GM23338 (cell line): ENCODE measurements at regions not wholly inside any gene's neighbourhood (a gene's known extent, or its start where the extent isn't known, plus 50 kb on each side); places are given as distances from the start of the nearest gene placed in this dataset.

Experiments used
- ATAC-seq: fragments of 200-7000 bp; cut with Tn5 transposase; 3 replicates; pipeline ENCODE4 v1.9.1; 2020
- DNase-seq: peaks from one replicate; pipeline ENCODE4 v3.0.0-alpha.2; 2015; ENCODE audit warnings: low spot score
- H2AFZ ChIP-seq: fragments of 200-600 bp; sonication (generic); 2 replicates; pipeline ENCODE4 v1.8.0; 2016; ENCODE audit warnings: antibody characterized with exemption, mild to moderate bottlenecking, moderate library complexity
- H3F3A ChIP-seq: fragments of 200-600 bp; sonication (generic); replicated peaks from 2 replicates; pipeline ENCODE4 v1.8.0; 2017; ENCODE audit warnings: antibody characterized with exemption, mixed run types, low read depth
- H3K27ac ChIP-seq: fragments of 200-600 bp; sonication (generic); 2 replicates; pipeline ENCODE4 v1.6.1; 2016; ENCODE audit warnings: low read depth
- H3K27me3 ChIP-seq: fragments of 200-600 bp; sonication (generic); 2 replicates; pipeline ENCODE4 v1.8.0; 2016; ENCODE audit warnings: mild to moderate bottlenecking, mixed run types, moderate library complexity; ENCODE audit not compliant: insufficient read depth
- H3K36me3 ChIP-seq: fragments of 200-600 bp; sonication (generic); 2 replicates; pipeline ENCODE4 v1.8.0; 2016; ENCODE audit warnings: mild to moderate bottlenecking; ENCODE audit not compliant: insufficient read depth
- H3K4me1 ChIP-seq: fragments of 200-600 bp; sonication (generic); 2 replicates; pipeline ENCODE4 v1.8.0; 2016; ENCODE audit warnings: mild to moderate bottlenecking, moderate library complexity; ENCODE audit not compliant: insufficient read depth
- H3K4me2 ChIP-seq: fragments of 200-600 bp; sonication (generic); 2 replicates; pipeline ENCODE4 v1.7.1; 2017; ENCODE audit warnings: mixed run types
- H3K4me3 ChIP-seq: fragments of 200-600 bp; sonication (generic); 2 replicates; pipeline ENCODE4 v1.6.1; 2016; ENCODE audit warnings: mixed run types
- H3K79me2 ChIP-seq: fragments of 200-600 bp; sonication (generic); replicated peaks from 2 replicates; pipeline ENCODE4 v1.8.0; 2017; ENCODE audit warnings: mild to moderate bottlenecking; ENCODE audit not compliant: insufficient read depth
- H3K9me2 ChIP-seq: fragments of 200-600 bp; sonication (generic); 2 replicates; pipeline ENCODE4 v1.8.0; 2017; ENCODE audit not compliant: insufficient read depth
- H4K20me1 ChIP-seq: fragments of 200-600 bp; sonication (generic); replicated peaks from 2 replicates; pipeline ENCODE4 v1.8.0; 2017; ENCODE audit warnings: mild to moderate bottlenecking; ENCODE audit not compliant: insufficient read depth
- H3K27ac Mint-ChIP-seq: 2 replicates; pipeline ENCODE4 v1.8.0; 2020; ENCODE audit warnings: inconsistent platforms, mild to moderate bottlenecking, moderate library complexity, mixed read lengths
- H3K27me3 Mint-ChIP-seq: 3 replicates; pipeline ENCODE4 v1.8.0; 2022; ENCODE audit warnings: low read depth, mild to moderate bottlenecking, moderate library complexity, mixed read lengths, inconsistent platforms; ENCODE audit not compliant: insufficient read depth, poor library complexity
- H3K36me3 Mint-ChIP-seq: 3 replicates; pipeline ENCODE4 v1.8.0; 2021; ENCODE audit warnings: low read depth, mild to moderate bottlenecking, inconsistent platforms, moderate library complexity, mixed read lengths
- H3K4me1 Mint-ChIP-seq: 3 replicates; pipeline ENCODE4 v1.8.0; 2020; ENCODE audit warnings: mild to moderate bottlenecking, inconsistent platforms, mixed read lengths
- H3K4me3 Mint-ChIP-seq: 3 replicates; pipeline ENCODE4 v1.8.0; 2021; ENCODE audit warnings: moderate library complexity, mild to moderate bottlenecking, inconsistent platforms, mixed read lengths
- H3K9me3 Mint-ChIP-seq: 3 replicates; pipeline ENCODE4 v1.8.0; 2020; ENCODE audit warnings: moderate library complexity, mild to moderate bottlenecking, inconsistent platforms, mixed read lengths
- CREB1 ChIP-seq: fragments of 250-450 bp; sonication (Bioruptor Pico); IDR thresholded peaks from 2 replicates; pipeline ENCODE4 v1.5.0; 2020; ENCODE audit warnings: low read depth, mild to moderate bottlenecking, moderate library complexity
- ETS1 ChIP-seq: IDR thresholded peaks from 2 replicates; pipeline ENCODE4 v1.6.1; 2016; ENCODE audit warnings: antibody characterized with exemption
- EZH2phosphoT487 ChIP-seq: fragments of 200-600 bp; sonication (generic); IDR thresholded peaks from one replicate; pipeline ENCODE4 v1.8.1; 2018; ENCODE audit warnings: antibody characterized with exemption; ENCODE audit not compliant: unreplicated experiment
- JUNB ChIP-seq: IDR thresholded peaks from one replicate; pipeline ENCODE4 v1.6.1; 2016; ENCODE audit warnings: antibody characterized with exemption; ENCODE audit not compliant: unreplicated experiment
- ZNF114 ChIP-seq: fragments of 250-450 bp; sonication (Bioruptor Pico); IDR thresholded peaks from 2 replicates; pipeline ENCODE4 v1.5.0; 2020; ENCODE audit warnings: mild to moderate bottlenecking, moderate library complexity
- ZNF331 ChIP-seq: fragments of 250-450 bp; sonication (Bioruptor Pico); IDR thresholded peaks from 2 replicates; pipeline ENCODE4 v1.5.0; 2020; ENCODE audit warnings: low read depth, mild to moderate bottlenecking, moderate library complexity
- ZNF462 ChIP-seq: fragments of 250-450 bp; sonication (Bioruptor Pico); IDR thresholded peaks from 2 replicates; pipeline ENCODE4 v1.5.0; 2020; ENCODE audit warnings: mild to moderate bottlenecking, moderate library complexity
- TF ChIP-seq, protein P1 (sequence below), 2 experiments: fragments of 200-600 bp in 1 of 2; sonication (generic) in 1 of 2; conservative IDR thresholded peaks; 2 replicates each; pipeline versions ENCODE4 v1.5.1 to v1.6.1; 2016 to 2017; ENCODE audit warnings: antibody characterized with exemption in 2 of 2, low read depth in 2 of 2, mild to moderate bottlenecking in 2 of 2, moderate library complexity in 1 of 2

DNA sequence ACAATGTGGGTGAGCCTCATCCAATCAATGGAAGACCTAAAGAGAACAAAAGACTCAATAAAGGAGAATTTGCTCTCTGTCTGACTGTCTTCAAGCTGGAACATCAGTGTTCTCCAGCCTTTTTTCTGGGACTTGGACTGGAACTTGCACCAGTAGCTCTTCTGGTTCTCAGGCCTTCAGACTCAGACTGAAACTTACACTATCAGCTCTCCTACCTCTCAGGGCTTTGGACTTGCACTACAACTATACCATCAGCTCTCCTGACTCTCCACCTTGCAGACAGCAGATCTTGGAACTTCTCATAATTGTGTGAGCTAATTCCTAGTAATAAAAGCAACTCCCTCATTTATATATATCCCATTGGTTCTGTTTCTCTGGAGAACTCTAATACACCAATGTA is 185.9 kb downstream of the SMIM20 start (continued):
- no peak for TF ChIP-seq ZNF462 (CRISPR knock-in tag)
- TF ChIP-seq ZNF331 (CRISPR knock-in tag) = no peak
- TF ChIP-seq EZH2phosphoT487 = no peak
- TF ChIP-seq ZNF114 = no peak
- no peak for TF ChIP-seq JUNB
- TF ChIP-seq, protein P1, sequence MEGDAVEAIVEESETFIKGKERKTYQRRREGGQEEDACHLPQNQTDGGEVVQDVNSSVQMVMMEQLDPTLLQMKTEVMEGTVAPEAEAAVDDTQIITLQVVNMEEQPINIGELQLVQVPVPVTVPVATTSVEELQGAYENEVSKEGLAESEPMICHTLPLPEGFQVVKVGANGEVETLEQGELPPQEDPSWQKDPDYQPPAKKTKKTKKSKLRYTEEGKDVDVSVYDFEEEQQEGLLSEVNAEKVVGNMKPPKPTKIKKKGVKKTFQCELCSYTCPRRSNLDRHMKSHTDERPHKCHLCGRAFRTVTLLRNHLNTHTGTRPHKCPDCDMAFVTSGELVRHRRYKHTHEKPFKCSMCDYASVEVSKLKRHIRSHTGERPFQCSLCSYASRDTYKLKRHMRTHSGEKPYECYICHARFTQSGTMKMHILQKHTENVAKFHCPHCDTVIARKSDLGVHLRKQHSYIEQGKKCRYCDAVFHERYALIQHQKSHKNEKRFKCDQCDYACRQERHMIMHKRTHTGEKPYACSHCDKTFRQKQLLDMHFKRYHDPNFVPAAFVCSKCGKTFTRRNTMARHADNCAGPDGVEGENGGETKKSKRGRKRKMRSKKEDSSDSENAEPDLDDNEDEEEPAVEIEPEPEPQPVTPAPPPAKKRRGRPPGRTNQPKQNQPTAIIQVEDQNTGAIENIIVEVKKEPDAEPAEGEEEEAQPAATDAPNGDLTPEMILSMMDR (conservative IDR thresholded peaks at IDR 0.05; ENCODE audit: low read depth in 2 of 2) = no peak

DNA sequence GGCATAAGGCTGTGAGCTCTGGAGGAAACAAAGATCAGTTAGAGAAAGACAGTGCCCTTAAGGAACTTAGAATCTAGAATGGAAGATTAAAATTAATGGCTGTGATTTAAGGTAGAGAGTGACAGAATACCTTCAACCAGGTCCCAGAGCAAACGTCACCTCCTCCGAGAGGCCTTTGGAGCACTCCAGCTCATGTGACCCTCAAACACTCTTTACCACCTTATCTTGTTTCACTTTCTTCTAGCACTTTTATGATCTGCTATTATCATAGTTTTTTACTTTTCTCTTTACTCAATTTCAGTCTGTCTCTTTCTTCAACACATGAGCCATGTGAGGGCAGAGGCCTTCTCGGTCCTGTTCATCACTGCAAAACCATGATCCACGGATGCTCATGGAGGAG is 187.0 kb downstream of the SMIM20 start:
- Mint-ChIP-seq H3K36me3 (no peaks in the 10 kb centered on the region), H3K27me3 (no peaks in the 10 kb centered on the region), H3K4me3 (no peak overlapping the region), H3K9me3 (peaks cover 3% of the 10 kb centered on the region), H3K27ac (no peak overlapping the region), H3K4me1 (no peaks in the 10 kb centered on the region)
- DNase-seq = no peak
- Histone ChIP-seq H4K20me1 (no peaks in the 10 kb centered on the region), H3K27ac (no peak overlapping the region), H3K27me3 (no peaks in the 10 kb centered on the region), H3K79me2 (no peaks in the 10 kb centered on the region), H3K36me3 (no peaks in the 10 kb centered on the region), H3K4me2 (no peak overlapping the region), H3K4me3 (no peak overlapping the region), H3F3A (no peaks in the 10 kb centered on the region), H2AFZ (0 out of 2 replicates have a peak overlapping the region, but pooled peaks have one; percentile 49), H3K9me2 (peaks cover 8% of the 10 kb centered on the region; the same call in 1 of the 2 replicates), H3K4me1 (no peaks in the 10 kb centered on the region)
- no peak for ATAC-seq
- TF ChIP-seq CREB1 (CRISPR knock-in tag) (no peak), ZNF462 (CRISPR knock-in tag) (no peak), ETS1 (no peak)
